ENCODE measurements at regions not wholly inside any gene's neighbourhood (a gene's known extent, or its start where the extent isn't known, plus 50 kb on each side); places are given as distances from the start of the nearest gene placed in this dataset.

DNA sequence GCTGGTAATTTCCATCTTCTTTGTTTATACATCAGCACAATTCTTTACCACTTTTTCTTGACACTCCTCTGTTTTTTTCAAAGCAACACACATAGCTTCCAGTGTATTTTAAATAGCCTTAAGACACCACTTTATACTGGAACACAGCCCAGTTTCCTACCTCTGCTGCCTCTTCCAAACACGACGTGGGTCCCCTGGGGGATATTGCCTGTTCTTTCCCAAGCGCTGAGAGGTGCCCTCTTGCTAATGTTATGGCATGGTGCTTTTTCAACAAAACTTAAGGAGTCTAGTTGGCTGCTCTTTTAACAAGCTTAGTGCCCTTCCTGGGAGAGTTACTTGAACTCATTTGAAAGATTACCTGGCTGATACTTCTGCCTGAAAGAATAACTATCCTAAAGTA, 112.7 kb downstream of the OLFM4 start (continued):
- TF ChIP-seq RXRA (IDR thresholded peaks at IDR 0.05; ENCODE audit: insufficient read depth, low read depth, low read length): no peak
- TF ChIP-seq, protein P1, sequence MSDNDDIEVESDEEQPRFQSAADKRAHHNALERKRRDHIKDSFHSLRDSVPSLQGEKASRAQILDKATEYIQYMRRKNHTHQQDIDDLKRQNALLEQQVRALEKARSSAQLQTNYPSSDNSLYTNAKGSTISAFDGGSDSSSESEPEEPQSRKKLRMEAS (IDR thresholded peaks at IDR 0.05): no peak
- no peak for TF ChIP-seq YY1 (IDR thresholded peaks at IDR 0.05; ENCODE audit: low read depth, low read length)
- TF ChIP-seq, protein P2, sequence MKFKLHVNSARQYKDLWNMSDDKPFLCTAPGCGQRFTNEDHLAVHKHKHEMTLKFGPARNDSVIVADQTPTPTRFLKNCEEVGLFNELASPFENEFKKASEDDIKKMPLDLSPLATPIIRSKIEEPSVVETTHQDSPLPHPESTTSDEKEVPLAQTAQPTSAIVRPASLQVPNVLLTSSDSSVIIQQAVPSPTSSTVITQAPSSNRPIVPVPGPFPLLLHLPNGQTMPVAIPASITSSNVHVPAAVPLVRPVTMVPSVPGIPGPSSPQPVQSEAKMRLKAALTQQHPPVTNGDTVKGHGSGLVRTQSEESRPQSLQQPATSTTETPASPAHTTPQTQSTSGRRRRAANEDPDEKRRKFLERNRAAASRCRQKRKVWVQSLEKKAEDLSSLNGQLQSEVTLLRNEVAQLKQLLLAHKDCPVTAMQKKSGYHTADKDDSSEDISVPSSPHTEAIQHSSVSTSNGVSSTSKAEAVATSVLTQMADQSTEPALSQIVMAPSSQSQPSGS (IDR thresholded peaks at IDR 0.05; ENCODE audit: low read length): no peak
- TF ChIP-seq, protein P3, sequence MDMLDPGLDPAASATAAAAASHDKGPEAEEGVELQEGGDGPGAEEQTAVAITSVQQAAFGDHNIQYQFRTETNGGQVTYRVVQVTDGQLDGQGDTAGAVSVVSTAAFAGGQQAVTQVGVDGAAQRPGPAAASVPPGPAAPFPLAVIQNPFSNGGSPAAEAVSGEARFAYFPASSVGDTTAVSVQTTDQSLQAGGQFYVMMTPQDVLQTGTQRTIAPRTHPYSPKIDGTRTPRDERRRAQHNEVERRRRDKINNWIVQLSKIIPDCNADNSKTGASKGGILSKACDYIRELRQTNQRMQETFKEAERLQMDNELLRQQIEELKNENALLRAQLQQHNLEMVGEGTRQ (IDR thresholded peaks at IDR 0.05; ENCODE audit: low read length): no peak
- TF ChIP-seq RFX5 (IDR thresholded peaks at IDR 0.05; ENCODE audit: borderline replicate concordance, low read depth, low read length): no peak
- no peak for TF ChIP-seq NANOG (IDR thresholded peaks at IDR 0.05; ENCODE audit: insufficient read depth, low read depth, low read length, poor library complexity, severe bottlenecking)
- TF ChIP-seq TBP (IDR thresholded peaks at IDR 0.05; ENCODE audit: low read depth, low read length): no peak
